COLO668 (cell line): ENCODE measurements at regions not wholly inside any gene's neighbourhood (a gene's known extent, or its start where the extent isn't known, plus 50 kb on each side); places are given as distances from the start of the nearest gene placed in this dataset.
"Not testable (repeated sequence)": the region's sequence is repeated elsewhere in the genome, so short reads cannot be mapped to it uniquely, and the experiment has no call there.

Experiments
- DNase-seq: peaks from one replicate; lab custom pipeline; 2025; ENCODE audit not compliant: unreplicated experiment; lab: John Stamatoyannopoulos, UW

- DNase-seq: no peak
Observed at GRCh38 chr12:131287015-131287937, 333.6 kb downstream of the ADGRD1 start.

DNA sequence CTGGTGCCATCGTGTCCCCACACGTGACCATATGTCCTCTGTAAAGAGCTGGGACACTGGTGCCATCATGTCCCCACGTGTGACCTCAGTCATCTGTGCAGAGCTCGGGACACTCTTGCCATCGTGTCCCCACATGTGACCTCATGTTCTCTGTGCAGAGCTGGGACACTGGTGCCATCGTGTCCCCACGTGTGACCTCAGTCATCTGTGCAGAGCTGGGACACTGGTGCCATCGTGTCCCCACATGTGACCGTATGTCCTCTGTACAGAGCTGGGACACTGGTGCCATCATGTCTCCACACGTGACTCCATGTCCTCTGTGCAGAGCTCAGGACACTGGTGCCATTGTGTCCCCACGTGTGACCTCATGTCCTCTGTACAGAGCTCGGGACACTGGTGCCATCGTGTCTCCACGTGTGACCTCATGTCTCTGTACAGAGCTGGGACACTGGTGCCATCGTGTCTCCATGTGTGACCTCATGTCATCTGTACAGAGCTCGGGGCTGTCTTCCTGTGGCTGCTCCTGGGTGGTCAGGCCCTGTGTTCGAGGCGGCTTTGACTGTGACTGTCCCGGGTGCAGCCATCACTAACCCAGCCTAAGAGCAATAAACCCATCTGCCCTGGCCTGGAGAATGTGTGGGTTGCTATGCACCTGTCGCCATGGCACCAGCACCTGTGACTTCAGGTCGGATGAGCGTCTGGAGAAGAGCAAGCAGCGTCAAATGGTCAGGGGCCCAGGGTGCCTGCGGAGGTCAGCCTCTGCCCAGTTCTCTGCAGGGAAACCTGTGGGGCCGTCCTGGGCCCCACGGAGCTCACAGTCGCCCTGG lies 334.4 kb downstream of the ADGRD1 start:
- DNase-seq: no peak

- DNase-seq: not testable (repeated sequence)
Observed at GRCh38 chr12:131288765-131289695, 335.3 kb downstream of the ADGRD1 start.

DNA sequence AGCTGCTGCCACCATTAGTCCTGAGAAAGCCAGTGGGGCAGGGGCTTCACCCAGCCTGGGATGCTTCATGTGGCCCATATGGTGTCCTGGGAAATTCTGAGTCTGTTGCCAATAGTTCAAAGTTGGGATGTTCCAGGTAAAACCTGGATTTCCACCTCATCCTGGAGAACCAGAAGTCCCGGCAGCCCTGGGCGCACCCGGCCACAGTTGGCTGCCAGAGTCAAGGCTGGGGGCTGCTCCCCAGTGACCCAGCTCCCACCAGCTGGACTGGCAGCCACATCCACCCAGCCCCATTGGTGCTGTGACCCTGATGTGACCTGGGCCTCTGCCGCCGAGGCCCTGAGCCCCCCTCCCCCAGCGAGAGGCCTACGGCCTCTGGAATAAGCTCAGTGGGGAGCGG lies 336.1 kb downstream of the ADGRD1 start:
- not testable (repeated sequence) for DNase-seq

DNA sequence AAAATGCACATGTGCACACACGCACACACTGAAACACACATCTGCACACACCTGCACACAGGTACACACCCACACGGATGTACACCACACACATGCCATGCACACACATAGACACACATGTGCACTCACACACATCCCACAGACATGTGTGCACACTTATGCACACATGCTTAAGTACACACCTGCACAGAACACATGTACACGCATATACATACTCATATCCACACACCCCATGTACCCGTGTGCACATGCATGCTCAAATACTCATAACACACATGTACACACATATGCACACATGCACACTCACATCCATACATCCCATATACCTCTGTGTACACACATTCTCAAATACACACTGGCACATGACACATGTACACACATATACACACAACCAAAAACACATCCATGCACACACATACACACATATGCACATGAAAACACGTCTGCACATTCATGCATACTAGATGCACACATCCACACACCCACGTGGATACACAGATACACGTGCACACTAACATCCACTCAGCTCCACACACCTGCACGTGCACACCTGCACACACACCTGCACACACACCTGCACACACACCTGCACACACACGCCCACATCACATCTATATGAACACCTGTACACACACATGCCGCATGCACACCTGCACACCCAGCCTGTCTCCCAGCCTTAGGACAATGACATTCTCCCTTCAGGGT lies 336.7 kb downstream of the ADGRD1 start:
- no peak for DNase-seq

- not testable (repeated sequence) for DNase-seq
Observed at GRCh38 chr12:131293071-131294015, 339.6 kb downstream of the ADGRD1 start.

DNA sequence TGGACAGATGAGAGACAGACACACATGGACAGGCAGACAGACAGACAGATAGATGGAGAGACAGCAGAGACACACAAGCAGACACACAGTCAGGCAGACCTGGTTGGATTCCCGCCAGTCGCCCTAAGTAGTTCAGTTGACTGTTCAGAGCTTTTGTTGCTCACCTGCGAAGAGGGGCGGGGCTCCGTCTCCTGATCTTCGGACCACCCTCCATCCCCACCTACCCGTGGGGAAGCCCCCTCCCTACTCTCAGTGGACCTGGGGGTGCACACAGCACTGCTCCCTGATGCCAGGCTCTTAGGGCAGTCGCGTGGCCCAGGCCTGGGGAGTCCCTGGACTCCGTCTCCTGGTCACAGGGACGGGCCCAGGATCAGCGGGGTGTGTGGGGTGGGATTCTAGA lies 341.0 kb downstream of the ADGRD1 start:
- DNase-seq: not testable (repeated sequence)

- not testable (repeated sequence) for DNase-seq
Observed at GRCh38 chr12:131295117-131295516, 341.4 kb downstream of the ADGRD1 start.

- DNase-seq: not testable (repeated sequence)
Observed at GRCh38 chr12:131295559-131295958, 341.9 kb downstream of the ADGRD1 start.

DNA sequence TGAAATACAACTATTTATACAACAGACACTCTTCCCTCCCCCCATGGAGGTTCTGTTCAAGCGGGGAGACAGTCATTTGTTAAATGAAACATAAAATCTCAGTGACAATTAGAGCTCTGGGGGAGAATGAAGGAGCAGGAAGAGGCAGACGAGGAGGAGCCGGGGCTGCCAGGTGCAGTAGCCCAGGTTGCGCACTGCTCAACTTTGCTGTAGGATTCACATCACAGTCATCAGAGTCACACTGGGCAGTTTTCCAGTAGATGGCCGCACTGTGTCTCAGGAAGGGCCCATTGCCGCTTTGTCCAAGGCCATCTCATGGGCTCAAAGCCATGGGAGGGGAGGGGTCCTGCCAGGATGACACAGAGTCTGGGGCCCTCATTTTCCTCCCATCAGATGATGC lies 342.4 kb downstream of the ADGRD1 start:
- DNase-seq: not testable (repeated sequence)

GRCh38 chr12:131296651-131297050 lies 342.9 kb downstream of the ADGRD1 start:
- not testable (repeated sequence) for DNase-seq

- not testable (repeated sequence) for DNase-seq
Observed at GRCh38 chr12:131298526-131299369, 345.0 kb downstream of the ADGRD1 start.

GRCh38 chr12:131299370-131299701 lies 345.6 kb downstream of the ADGRD1 start:
- DNase-seq: not testable (repeated sequence)

- DNase-seq: not testable (repeated sequence)
Observed at GRCh38 chr12:131303576-131303975, 349.9 kb downstream of the ADGRD1 start.

- DNase-seq: not testable (repeated sequence)
Observed at GRCh38 chr12:131304642-131305041, 350.9 kb downstream of the ADGRD1 start.

DNA sequence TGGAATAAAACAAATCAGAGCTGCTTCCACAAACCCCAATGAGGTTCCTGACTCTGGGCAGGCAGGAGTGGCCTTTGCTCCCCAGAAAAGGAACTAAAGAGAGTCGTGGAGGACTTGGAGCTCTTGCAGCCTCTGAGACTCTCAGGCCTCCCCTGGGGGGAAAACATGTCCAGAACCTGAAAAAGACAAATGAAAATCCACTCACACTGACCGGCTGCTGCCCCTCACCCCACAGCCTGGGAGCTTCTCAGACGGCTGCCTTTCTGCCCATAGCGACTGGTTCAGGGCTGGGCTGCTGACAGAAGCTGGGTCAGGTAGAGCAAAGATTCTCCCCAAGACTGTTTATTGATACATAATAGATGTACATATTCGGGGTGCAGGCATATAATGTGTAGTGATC lies 356.0 kb downstream of the ADGRD1 start:
- no peak for DNase-seq

GRCh38 chr12:131310227-131310969 lies 356.7 kb downstream of the ADGRD1 start:
- DNase-seq: not testable (repeated sequence)
